GM18858 (cell line): ENCODE measurements at regions not wholly inside any gene's neighbourhood (a gene's known extent, or its start where the extent isn't known, plus 50 kb on each side); places are given as distances from the start of the nearest gene placed in this dataset.

ENCODE experiments used
- ATAC-seq: cut with Tn5 transposase; IDR thresholded peaks from one replicate; pipeline ENCODE4 v1.9.1; 2021; ENCODE audit not compliant: unreplicated experiment

DNA sequence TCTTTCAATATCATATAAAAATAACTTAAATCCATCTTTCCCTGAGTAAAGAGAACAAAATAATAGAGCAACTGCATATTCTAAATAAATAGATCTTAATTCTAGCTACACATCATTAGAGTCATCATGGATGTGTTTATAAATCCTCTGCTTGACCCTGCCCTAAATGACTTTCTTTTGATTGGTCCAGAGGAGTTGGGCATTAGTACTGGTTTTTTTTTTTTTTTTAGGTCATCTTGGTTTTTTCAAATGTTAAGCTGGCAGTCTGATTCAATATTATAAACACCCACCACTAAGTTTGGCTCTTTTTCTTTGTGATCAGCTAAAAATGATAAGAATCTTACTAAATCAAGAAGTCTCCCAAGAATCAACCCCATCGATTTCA is 504.0 kb upstream of the CBLB start:
- ATAC-seq: no peak

- no peak for ATAC-seq
These were observed 507.3 kb upstream of the CBLB start for GRCh38 chr3:106376016-106376570.

- ATAC-seq: no peak
These were observed 510.5 kb upstream of the CBLB start for GRCh38 chr3:106379251-106379750.

GRCh38 chr3:106380232-106380631 is 511.4 kb upstream of the CBLB start:
- ATAC-seq: no peak

DNA sequence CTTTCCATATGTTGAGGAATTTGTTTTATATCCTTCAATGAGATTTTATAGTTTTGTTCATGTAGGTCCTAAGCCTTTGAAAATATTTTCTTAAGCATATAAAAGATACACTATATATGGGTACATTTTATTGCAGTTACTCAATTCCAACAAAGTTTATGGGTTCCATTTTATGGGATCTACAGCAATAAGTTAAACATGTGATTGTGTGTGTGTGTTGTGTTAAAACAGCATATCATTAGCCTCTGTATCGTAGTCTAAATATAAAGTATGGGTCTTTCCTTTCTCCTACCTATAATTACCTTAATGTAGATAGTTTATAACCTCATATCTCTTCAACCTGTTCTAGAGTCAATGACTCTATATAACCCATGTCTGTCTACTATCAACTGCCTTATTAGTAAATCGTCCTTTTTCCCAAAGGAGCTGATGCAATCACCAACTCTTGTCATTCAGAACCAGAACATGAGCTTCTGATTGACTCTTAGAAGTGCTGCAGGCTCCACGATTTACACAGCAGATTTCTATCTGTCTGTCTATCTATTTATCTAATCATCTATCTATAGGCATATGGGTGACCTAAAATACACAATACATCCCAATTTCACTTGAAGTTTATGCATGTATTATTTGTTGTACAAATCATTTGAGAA is 512.6 kb upstream of the CBLB start:
- ATAC-seq: no peak

DNA sequence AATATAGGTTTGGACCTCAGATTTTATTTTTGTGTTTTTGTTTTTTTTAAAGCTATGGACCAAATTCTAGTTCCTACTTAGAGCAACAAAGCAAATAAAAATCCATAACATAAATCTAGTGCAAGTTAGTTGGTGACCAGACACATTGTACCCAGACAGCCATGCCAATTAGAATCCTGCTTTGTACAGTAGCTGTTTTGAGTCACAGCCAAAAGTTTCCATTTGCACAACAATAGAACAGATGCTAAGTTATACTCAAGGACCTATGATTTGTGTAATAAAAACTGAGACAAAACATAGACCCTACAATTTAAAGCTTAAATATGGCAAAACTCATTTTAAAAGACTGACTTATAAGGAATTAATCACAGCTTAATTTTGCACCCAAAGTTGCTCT is 513.1 kb upstream of the CBLB start:
- no peak for ATAC-seq

DNA sequence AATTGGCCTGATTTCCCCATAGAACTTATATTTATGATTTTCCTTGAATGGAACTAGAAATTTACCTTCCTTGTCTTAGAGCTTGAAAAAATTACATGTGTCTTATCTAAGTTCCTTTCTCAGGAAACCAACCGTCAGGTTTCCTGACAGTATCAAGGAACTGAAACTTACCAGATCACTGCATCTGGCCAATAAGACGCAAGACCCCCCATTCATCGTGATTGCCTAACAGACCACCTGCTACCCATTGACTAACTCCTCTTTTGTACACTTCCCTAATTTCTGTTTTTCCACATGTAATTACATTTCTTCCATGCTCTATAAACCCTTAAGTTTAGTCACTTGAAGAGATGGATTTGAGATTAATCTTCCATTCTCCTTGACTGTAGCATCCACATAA is 517.2 kb upstream of the CBLB start:
- no peak for ATAC-seq

- ATAC-seq: no peak
These were observed 524.1 kb upstream of the CBLB start for GRCh38 chr3:106392915-106393314.

GRCh38 chr3:106397006-106397405 is 528.2 kb upstream of the CBLB start:
- ATAC-seq: no peak

- ATAC-seq: no peak
These were observed 530.2 kb upstream of the CBLB start for GRCh38 chr3:106398891-106399600.

DNA sequence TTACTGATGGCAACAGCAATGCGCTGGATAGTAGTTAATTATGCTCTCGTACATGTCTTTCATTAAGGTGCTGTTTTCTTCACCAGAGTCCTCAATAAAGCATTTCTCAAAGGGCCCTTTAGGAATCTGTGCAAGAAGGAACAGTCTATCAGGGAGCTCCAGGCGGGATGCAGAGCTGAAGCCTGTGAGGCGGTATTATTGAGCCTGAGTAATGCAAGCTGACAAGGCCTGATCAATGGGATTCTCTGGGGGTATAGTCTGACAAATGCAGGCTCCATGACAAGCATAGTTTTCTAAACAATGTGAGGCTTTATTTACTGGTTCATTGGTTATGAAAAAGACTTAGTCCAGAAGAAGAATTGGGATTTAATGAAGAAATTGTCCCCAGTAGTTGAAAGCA is 530.9 kb upstream of the CBLB start:
- ATAC-seq: no peak

GRCh38 chr3:106401666-106402490 is 533.1 kb upstream of the CBLB start:
- ATAC-seq: no peak

- no peak for ATAC-seq
These were observed 534.7 kb upstream of the CBLB start for GRCh38 chr3:106403371-106404145.

- no peak for ATAC-seq
These were observed 544.9 kb upstream of the CBLB start for GRCh38 chr3:106413683-106414082.

DNA sequence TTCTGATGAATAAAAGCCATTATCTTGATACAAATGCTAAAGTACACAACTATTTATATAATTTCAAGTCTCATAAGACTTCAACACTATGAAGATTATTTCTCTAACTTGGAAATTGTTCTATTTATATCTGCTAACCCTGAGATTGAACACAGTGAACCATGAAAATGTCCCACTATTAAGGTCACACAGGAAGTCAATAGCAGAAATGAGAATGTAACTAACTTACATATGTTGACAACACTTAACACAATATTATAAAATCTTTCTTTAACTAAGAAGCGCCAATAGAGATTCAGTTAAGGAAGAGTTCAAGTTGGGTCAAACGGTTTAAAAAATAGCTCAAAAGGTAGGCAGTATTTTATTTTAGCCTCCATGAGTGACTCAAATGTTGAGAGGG is 551.8 kb upstream of the CBLB start:
- no peak for ATAC-seq

GRCh38 chr3:106421426-106421825 is 552.6 kb upstream of the CBLB start:
- ATAC-seq: no peak

GRCh38 chr3:106421909-106422308 is 553.1 kb upstream of the CBLB start:
- no peak for ATAC-seq

- ATAC-seq: peak; percentile 54
These were observed 554.8 kb upstream of the CBLB start for GRCh38 chr3:106423321-106424225.

DNA sequence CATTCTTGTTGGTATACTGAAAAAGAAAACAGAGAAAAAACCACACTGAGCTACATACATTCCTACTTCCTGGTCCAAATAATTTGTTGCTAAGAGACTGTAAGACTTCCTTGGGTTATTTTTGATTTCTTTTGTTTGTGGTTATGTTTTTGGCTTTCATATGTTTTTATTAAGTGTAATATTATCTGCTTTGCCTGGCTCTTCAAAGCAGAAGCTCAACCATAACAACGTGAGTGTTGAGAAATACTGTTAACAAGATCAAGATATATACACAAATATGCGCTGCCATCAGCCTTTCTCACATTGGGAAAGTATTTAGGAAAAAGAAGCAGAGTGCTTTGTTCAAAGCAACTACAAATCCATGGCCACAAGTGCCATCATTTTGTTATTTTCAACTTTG is 556.2 kb upstream of the CBLB start:
- ATAC-seq: no peak

DNA sequence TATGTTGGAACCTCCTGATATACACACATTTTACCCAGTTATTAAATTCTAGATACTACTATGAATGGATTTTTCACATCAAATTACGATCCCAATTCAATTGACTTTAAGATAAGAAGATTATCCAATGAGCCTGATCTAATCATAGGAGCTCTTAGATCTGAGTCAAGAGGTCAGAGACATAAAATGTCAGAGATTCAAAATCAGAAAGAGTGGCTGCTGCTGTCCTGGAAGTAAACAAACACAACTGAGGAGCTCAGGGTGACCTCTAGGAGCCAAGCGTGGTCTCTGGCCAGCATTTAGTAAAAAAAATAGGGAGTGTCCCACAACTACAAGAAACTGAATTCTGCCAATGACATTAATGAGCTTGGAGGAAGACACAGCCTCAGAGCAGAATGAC is 557.1 kb upstream of the CBLB start:
- ATAC-seq: no peak
